Posterior cingulate gyrus (tissue), 11 donors: ENCODE measurements at regions not wholly inside any gene's neighbourhood (a gene's known extent, or its start where the extent isn't known, plus 50 kb on each side); places are given as distances from the start of the nearest gene placed in this dataset.
"Not testable (repeated sequence)": the region's sequence is repeated elsewhere in the genome, so short reads cannot be mapped to it uniquely, and the experiment has no call there.

Source experiments
- DNase-seq, 10 donors: peaks; one replicate each; pipeline versions ENCODE4 v3.0.0 to v3.0.0-alpha.2; 2020 to 2021; ENCODE audit warnings: mixed read lengths in 3 of 10
- intact Hi-C: fragments of 100-400 bp; cut with DNase I; formaldehyde crosslinking; loops from one replicate; pipeline ENCODE4 v1.15.1; 2023

DNA sequence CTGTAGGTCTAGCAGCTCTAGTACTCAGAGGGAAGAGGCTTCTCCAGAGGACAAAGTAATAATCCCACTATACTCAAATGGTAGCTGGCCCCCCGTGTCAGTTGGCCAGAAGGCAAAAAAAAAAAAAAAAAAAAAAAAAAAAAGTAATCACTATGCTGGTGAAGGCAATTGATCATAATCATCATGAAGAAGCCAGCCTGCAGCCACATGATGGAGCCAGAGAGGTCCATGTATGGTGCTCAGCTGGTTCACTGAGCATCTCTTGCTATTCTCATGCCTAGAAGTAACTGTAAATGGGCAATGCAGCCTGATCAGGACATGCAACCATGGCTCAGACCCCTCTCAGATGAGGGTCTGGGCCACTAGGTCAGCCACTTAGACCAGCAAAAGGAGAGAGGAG is 378.8 kb downstream of the MED13L start:
- intact Hi-C loops: no loop called here

DNA sequence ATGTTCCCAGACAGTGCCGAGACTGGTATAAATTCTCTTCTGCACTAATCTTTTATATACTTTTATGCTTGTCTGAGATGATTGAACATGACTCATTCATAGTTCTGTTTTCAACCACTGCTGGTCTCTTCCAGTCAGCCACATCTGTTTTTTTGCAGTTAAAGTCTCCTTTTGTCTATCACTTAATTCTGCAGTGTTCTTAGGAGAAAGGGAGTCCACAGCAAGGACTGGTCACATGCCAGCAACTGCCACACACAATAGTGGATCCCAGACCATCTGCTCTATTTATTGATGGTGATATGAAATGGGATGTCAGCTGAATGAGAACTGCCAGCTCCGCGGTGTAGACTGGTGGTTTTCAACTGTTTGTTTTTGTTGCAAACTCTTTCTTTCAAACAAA is 379.8 kb downstream of the MED13L start:
- DNase-seq: no peak
- intact Hi-C loops: no loop called here

More for the DNA sequence above, 378.8 kb downstream of the MED13L start:
- DNase-seq: no peak

DNA sequence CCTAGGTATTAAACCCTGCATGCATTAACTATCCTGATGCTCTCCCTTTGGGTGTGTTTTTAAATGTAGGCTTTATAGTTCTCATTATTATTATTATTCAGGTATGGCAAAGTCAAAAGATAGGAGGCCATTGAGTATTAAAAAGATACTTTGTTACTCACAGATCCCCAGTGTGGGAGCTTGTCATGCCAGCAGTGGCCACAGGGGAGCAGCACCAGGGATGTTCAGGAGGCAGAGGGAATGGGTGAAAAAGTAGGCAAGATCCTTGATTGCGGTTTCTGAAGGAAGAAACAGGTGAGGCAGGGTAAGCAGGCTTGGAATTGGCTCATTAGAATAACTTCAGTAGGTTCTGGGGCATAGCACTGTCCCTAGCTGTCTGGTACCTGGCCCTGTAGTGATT is 382.2 kb downstream of the MED13L start:
- intact Hi-C loops: no loop called here
- no peak for DNase-seq

DNA sequence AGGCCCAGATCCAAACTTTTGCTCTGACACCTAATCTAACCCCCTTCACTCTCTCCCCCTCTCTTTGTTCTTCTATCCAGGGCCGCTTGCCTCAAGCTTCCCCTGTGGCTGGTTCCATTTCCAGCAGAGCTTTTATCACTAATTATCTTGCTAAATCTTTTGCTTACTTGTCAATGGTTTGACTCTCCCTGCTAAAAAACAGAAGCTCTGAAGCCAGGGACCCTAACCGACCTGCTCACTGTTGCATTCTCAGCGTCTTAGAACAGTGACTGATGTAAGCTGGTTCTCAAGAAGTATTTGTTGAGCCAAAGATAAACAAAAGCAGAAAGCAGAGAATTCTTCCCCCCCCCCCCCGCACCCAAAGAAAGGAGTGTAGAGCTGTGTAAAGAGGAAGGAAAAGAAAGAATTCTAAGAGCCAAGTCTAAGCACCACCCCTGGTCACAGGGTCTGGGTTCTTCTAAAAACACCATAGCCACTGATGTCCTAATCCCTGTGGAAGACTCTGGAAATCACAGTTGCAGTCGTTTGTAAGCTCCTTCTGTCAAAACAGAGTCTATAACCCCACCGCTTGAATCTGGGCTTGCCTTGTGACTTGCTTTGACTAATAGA is 385.8 kb downstream of the MED13L start:
- intact Hi-C loops: no loop called here
- DNase-seq: no peak

DNA sequence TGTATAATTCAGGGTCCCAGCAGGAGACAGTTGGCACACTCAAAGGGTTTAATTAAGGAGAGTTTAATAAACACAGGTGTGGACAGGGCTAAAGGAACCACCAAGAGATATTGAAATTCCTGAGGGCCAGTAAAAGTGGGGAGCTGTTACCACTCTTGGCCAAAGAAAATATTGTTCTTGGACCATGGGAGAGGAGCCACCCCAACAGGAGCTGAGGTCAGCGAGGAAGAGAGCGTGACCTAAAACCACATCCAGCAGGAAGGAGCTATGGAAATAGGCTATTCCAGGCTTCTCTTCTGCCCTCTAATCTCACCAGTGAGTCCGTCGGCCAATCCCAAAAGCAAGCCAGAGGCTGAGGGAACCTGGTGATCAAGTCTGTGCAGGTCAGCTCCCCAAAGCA is 390.8 kb downstream of the MED13L start:
- no peak for DNase-seq
- intact Hi-C loops: no loop called here

DNA sequence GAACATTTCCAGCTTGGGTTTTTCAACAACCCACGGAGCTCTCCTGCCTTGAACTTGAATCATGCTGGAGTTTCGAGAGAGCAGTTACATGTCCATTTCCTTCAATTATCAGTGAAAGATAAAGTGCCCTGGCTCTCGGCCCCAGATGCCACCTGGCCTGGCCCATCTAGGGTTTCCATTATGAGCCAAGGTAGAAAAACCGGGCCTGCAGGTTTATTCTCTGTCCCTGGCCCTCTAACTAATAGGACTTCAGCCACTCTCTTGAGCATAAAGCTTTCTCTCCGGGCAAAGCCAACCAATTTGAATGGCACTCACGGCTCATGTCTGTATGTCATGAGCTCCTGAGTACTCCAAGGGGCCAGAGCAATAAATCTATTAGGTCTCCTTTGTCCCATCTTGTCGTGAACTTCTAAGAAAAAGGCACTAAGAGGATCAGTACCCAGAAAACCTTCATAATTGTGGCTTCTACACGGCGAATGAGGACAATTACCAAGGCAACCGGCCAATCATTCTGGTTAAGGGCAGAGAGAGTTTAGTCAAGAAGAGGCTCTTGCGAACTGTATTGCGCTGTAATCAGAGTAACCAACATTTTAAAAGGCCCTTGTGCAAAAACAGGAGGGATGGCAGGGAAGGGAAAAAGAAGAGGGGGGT is 392.3 kb downstream of the MED13L start:
- no peak for DNase-seq
- intact Hi-C loops: no loop called here

DNA sequence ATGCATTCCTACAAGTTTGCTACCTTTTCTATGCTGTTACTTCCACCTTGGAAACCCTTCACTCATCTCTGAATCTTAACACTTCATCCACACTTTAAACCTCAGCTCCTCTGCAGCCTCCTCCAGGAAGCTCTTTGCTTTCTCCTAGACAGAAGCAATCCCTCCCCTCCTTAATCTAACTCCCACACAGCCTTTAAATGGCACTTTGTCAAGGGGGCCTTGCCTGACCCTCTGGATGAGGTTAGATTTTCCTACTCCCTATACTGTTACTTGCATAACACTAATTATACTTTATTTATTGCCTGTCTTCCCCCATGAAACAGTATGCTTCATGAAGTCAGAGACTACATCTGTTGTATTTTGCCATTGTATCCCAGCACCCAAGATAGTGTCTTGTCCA is 394.6 kb downstream of the MED13L start:
- intact Hi-C loops: no loop called here
- DNase-seq: no peak

DNA sequence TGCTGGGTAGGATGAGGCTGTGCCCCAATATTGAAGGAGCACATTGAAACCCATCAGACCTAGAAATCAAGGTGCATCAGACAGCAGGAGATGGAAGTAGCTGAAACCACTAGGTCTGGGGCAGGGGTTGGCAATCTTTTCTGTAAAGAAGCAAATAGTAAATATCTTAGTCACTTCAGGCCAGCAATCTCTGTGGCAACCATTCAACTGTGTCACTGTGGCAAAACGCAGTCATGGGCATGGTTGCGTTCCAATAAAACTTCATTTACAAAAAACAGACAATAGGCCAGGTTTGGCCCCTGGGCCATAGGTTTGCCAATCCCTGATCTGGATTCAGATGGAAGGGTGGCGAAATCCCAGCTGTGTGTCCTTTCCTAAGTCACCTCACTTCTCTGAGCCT is 397.3 kb downstream of the MED13L start:
- no peak for DNase-seq
- intact Hi-C loops: no loop called here

DNA sequence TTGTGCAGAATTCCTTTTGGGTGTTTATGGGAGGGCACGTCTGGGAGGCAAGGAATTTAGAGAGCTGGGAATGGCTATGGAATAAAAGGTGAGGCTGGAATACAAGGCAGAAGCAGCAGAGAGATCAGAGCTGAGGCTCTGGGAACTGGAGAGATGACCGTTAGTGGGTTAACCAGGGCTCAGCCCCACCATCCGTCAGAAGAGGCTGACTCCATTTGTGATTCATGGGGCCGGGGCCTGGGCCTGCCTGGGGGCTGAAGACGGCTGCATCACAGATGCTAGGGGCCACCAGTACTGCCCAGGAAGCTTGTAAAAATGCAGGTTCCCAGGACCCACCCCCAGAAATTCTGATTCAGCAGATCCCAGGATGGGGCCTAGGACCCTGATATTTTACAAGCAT is 398.1 kb downstream of the MED13L start:
- intact Hi-C loops: no loop called here
- no peak for DNase-seq

DNA sequence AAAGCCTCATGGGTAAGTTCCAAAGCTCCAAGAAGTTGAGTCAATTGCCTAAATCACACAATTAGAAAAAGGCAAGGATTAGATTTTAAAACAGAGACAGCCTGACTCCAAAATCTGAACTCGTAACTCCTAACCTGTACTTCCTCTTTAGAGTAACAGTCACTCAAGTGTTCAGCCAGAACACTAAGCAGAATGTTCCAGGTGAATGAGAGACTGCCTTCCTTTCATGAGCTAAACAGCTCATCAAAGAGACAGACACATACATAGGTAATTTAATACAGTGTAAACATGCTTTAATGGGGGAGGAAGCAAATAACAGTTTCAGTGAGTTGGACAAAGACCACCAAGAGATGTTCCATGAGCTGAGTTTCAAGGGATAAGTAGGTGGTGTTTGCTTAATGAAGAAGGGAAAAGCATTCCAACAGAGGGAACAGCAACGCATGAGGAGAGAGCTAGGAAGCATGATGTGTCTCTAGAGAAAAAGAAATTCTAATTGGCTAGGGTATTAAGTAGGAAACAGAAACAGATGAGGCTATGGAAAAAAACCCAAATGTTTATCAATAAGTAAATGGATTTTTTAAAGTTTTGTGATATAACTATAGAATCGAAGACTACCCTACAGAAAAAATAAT is 403.9 kb downstream of the MED13L start:
- intact Hi-C loops: no loop called here
- no peak for DNase-seq

DNA sequence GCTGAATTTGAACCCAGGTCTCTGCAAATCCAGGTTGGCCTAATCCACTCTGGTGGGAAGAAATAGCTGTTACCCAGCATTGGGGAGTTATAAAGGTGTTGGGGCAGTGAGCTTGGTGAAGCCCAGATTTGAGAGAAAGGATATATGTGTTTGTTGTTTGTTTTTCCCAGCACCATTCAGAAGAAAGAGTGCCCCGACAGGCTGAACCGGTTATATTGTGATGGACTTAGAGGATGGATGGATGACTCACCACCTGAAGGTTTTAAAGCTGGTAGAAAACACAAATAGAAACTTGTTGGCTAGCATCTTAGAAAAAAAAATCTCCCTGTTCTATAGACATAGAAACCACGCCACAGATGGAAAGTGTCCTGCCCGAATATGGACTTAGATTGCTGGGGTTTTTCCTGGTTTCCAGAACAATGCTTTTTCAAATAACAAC is 404.6 kb downstream of the MED13L start:
- intact Hi-C loops: no loop called here
- no peak for DNase-seq

DNA sequence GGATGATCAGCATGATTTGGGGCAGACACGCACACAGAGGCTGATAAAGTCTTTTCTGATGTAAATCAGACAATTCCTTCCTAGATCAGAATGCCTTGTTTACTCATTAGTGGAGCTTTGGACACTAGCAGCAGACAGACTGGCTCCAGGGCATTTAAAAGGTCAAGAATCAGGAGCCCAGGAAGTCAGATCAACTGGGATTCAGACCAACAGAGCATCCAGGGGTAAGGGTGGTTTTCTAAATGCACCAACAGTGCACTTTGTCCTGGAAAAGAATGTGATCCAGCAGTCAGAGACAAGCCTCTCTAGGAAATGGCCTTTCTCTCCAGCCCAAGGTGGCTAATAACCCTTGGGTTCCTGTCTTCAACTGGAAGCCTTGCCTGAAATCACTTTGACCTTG is 405.3 kb downstream of the MED13L start:
- DNase-seq: no peak
- intact Hi-C loops: no loop called here

DNA sequence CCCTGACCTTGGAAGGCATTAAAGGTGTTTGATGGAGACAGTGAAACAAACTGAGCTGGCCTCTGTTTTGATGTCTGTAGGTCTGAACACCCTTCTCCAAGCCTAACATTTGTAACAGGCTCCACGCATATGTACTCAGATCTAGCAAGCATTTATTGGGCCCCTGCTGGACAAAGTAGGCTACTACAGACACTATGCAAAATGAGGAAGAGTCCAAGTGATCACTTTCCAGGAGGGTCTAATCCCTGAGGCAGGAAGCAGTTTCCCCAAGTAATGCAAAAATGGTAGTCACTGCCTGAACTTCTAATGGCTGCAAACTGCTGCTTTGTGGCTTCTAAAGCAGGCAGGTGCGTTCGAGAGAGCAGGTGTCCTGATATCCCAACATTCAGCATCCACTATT is 405.8 kb downstream of the MED13L start:
- DNase-seq: no peak
- intact Hi-C loops: no loop called here

DNA sequence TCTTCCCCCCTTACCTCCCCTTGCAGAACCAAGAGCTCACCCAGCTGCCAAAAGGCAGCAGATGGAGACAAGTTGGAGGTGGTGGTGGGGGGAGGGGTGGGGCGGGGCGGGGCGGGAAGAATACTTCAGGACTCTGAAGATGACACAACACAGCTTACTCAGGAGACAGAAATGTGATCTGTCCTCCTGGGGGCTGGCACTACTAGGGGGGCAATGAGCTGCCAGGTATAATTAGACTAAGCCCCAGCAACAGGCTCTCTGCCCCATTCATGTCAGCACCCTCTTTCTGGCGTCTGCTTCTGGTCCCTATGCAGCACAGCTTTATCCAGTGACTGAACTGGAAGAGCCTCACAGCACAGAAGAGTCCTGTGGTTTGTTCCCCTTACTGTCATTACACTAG is 407.0 kb downstream of the MED13L start:
- intact Hi-C loops: no loop called here
- DNase-seq: no peak

DNA sequence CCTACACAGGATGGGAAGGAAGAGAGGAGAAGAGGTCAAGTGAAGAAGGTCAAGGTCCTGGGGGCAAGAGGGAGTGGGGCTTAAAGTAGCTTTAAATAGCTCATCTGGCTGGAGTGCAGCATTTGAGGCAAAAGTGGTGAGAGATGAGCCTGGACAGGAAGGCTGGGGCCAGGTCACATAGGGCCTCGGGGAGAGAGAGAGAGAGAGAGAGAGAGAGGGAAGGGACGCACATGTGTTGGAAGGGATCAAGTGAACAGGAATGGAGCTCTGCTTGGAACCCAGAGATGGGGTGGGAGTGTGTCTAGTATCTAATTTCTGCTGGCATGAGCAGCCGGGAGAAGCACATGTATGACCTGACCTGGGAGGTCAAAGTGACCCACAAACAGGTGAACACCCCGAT is 407.5 kb downstream of the MED13L start:
- intact Hi-C loops: no loop called here
- DNase-seq: no peak

DNA sequence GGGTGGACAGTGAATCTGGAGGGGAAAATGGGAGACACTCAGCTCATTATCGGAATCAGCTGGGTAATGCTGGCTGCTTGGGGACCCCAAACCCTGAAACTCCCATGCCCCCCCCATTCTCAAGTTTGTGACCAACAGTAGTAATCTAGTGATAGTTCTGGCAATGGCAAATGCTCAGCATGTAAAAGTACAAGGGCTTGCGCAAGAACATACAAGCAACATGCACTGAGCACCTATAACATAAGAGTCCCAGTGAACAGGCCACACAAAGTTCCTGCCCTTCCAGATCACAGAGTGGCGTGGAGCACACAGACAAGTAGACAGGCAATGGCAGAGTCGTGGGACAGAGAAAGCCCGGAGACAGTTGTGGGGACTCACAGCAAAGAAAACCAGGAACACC is 407.9 kb downstream of the MED13L start:
- DNase-seq: no peak
- intact Hi-C loops: no loop called here

DNA sequence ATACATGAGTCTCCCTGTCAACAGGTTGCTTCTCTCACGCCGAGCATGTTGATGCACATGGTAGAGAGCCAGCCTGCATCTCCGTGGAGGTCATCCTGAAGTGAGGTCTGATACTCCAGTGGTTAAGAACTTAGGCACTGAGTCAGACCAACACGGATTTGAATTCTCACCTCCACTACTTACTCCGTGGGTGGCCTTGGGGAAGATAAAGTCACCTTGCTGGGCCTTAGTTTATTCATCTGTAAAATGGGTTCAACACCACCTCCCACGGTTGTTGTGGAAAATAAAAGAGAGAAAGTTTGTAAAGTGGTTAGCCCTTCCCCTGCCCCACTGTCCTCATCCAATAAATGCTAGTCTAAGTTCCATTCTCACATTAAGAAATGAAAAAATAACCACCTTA is 408.9 kb downstream of the MED13L start:
- intact Hi-C loops: no loop called here
- no peak for DNase-seq

DNA sequence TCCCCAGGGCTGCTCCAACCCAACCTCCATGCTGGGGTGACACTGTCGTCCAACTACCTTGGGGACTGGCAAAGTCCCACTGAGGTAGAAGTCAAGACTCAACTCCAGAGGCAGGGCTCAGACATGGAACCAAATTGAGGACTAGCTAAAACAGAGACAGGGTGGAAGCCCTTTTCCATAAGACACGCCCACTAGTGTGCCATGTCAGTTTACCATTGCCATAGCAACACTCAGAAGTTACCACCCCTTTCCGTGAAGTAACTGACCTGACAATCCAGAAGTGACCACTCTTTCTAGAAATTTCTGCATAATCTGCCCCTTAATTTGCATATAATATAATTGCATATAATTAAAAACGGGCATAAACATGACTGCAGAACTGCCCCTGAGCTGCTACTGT is 409.6 kb downstream of the MED13L start:
- intact Hi-C loops: no loop called here
- DNase-seq: no peak

DNA sequence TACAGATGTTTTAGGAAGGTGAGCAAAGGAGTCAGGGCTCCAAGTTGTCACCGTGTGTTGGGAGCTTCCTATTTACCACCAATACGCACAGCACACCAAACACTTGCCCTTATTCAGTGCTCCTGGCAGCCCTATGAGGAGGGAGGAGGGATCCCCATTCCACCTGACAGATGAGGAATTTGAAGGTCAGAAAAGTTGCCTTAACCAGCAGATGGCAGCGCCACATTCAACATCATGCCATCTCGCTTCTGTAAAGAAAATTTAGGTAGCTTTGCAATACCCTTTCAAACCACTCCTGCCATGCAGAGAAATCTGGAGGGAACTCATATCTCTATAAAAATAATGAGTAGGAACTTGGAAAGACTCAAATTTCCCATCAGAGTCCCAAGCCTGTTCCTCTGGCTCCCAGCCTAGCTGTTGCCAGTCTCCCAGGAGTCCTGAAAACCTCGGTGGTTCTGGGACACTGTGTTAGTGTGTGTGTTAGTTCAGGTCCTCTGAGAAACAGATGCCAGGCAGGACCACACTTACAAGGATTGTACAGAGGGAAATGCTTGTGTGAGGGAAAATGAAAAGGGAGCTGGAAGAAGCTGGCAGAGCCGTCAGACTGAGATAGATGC is 410.5 kb downstream of the MED13L start:
- intact Hi-C loops: no loop called here

DNA sequence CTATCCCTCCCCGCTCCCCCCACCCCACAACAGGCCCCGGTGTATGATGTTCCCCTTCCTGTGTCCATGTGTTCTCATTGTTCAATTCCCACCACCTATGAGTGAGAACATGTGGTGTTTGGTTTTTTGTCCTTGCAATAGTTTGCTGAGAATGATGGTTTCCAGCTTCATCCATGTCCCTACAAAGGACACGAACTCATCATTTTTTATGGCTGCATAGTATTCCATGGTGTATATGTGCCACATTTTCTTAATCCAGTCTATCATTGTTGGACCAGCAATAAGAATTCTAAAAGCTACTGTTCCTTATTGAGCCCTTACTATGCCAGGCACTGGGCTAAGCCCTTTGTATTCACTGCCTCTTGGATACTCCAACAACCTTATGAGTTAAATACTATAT is 411.2 kb downstream of the MED13L start:
- intact Hi-C loops, DNase-seq: not testable (repeated sequence)

More for the DNA sequence above, 410.5 kb downstream of the MED13L start:
- DNase-seq: no peak

DNA sequence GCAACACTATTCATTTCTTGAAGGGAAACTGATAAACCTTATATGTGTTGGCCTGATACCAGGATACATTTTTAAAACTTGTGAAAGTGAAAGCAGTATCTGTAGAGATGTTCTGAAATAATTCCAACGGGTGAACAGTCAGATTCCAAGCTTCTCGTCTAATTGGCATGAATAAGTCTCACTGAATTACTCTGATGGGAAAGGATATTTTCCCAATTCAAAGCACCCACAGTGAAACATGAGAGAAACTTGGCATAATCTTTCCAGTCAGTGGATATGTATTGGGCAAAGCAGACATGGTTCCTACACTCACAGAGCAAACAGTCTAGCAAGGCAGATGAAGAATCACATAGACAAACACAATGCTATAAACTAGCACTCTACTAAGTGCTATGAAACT is 413.1 kb downstream of the MED13L start:
- DNase-seq: no peak
- intact Hi-C loops: no loop called here

DNA sequence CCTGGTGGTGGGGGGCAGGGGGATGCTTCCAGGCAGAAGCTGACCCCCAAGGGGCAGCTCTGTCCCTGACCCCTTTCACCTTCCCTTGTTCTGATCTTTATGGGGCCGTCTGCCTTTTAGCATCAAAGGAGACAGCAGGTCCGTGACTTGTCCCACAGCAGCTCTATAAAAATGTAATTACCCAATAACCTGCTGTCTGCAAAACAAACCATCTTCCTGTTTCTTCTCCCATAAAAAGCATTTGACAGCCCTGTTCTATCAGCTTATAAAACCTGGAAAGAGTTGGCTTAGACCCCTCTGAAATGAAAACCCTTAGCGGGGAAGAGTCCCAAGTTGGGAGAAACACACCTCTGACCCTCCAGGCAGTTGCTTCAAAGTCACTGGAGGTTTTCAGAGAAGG is 416.9 kb downstream of the MED13L start:
- intact Hi-C loops: no loop called here
- DNase-seq: no peak
